Large intestine (tissue), 3 donors: ENCODE measurements at regions not wholly inside any gene's neighbourhood (a gene's known extent, or its start where the extent isn't known, plus 50 kb on each side); places are given as distances from the start of the nearest gene placed in this dataset.

Source experiments
- DNase-seq, 2 donors: peaks; one replicate each; pipeline versions ENCODE4 v3.0.0 to v3.0.0-alpha.2; 2013
- H3K27ac ChIP-seq: one replicate; pipeline ENCODE4 v1.5.1; 2013; ENCODE audit warnings: low read length
- H3K27me3 ChIP-seq: 2 replicates; pipeline ENCODE4 v1.6.1; 2013; ENCODE audit warnings: low read length; ENCODE audit not compliant: control insufficient read depth, insufficient read depth
- H3K36me3 ChIP-seq: 2 replicates; pipeline ENCODE4 v1.6.1; 2013; ENCODE audit warnings: low read length; ENCODE audit not compliant: control insufficient read depth, insufficient read depth
- H3K4me1 ChIP-seq: one replicate; pipeline ENCODE4 v1.6.1; 2013; ENCODE audit warnings: low read length; ENCODE audit not compliant: control insufficient read depth, insufficient read depth
- H3K4me3 ChIP-seq: one replicate; pipeline ENCODE4 v1.5.1; 2013; ENCODE audit warnings: low read length
- H3K9me3 ChIP-seq: one replicate; pipeline ENCODE4 v1.6.1; 2013; ENCODE audit warnings: mild to moderate bottlenecking, low read depth, low read length, moderate library complexity; ENCODE audit not compliant: control insufficient read depth
- WGBS: methylation state at CpG from one replicate; pipeline ENCODE4 v1.1.5; 2013; ENCODE audit warnings: low lambda C conversion rate; ENCODE audit not compliant: insufficient coverage; 5-methylcytosine and 5-hydroxymethylcytosine counted together

DNA sequence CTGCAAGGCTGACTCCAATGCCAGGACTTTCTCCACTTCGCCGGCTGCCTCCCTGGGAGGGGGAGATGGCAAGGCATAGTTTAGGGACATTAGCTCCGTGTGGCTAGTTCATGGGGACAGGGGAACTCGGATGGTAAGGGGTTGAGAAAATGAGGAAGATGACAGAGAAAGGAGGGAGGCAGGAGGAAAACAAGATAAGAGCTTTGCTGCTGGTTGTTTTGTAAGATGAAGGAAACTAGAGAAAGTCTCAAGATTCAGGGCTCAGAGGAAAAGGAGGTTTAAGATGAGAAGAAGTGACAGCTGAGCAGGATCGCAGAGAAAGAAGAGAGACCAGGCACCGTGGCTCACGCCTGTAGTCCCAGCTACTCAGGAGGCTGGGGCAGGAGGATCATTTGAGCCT lies 180.9 kb upstream of the RREB1 start:
- no peaks in the 10 kb centered on the region for H3K27me3 ChIP-seq
- H3K9me3 ChIP-seq, result no peaks in the 10 kb centered on the region
- H3K27ac ChIP-seq, result no peak overlapping the region
- no peak for DNase-seq
- WGBS, result 100% methylated on average over 1 of the region's 7 CpGs
- H3K4me3 ChIP-seq, result no peak overlapping the region
- H3K4me1 ChIP-seq, result no peaks in the 10 kb centered on the region
- H3K36me3 ChIP-seq, result no peaks in the 10 kb centered on the region

GRCh38 chr6:6927521-6928361 lies 180.0 kb upstream of the RREB1 start:
- no peak overlapping the region for H3K4me3 ChIP-seq

DNA sequence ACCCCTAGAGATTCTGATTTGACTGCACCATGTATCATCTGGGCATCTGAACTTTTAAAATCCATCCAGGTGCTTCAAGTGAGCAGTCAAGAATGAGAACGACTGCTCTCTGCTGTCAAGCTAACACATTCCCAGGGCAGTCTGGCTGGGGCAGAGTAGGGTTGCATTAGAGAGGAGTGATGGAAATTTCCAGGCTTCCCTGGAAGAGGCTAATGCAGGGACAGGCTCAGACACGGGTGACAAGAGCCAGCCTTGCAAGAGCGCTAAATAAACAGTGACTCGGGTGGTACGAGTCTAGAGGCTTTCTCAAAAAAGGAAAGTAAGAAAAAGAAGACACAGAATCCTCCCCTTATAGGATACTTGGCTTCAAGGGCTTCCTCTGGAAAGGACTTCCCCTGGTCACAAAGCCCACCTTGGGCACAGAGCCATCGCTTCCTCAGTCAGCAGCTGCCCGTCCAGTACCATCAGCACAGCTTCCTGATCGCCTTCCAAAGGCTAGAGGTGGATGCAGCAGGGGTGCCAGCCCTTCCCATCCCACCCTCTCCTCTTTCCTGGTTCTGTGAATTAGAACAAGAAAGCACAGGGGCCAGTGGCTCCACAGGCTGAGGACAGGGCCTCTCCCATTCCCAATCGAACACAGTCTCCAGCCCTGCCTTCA lies 177.4 kb upstream of the RREB1 start:
- WGBS, result no CpG with 5 or more reads among the region's 9 CpGs
- H3K27me3 ChIP-seq, result no peaks in the 10 kb centered on the region
- no peaks in the 10 kb centered on the region for H3K9me3 ChIP-seq
- no peak overlapping the region for H3K4me3 ChIP-seq
- no peak overlapping the region for H3K27ac ChIP-seq
- no peak for DNase-seq
- no peaks in the 10 kb centered on the region for H3K4me1 ChIP-seq
- no peaks in the 10 kb centered on the region for H3K36me3 ChIP-seq

More at GRCh38 chr6:6927521-6928361, 180.0 kb upstream of the RREB1 start:
- H3K27me3 ChIP-seq, result no peaks in the 10 kb centered on the region
- H3K9me3 ChIP-seq, result no peaks in the 10 kb centered on the region
- H3K4me1 ChIP-seq, result no peaks in the 10 kb centered on the region
- 100% methylated on average over 1 of the region's 20 CpGs for WGBS
- no peaks in the 10 kb centered on the region for H3K36me3 ChIP-seq
- no peak for DNase-seq
- H3K27ac ChIP-seq, result no peak overlapping the region

- DNase-seq, result no peak
- Histone ChIP-seq H3K9me3 (no peaks in the 10 kb centered on the region), H3K27ac (no peak overlapping the region), H3K27me3 (no peaks in the 10 kb centered on the region), H3K36me3 (no peaks in the 10 kb centered on the region), H3K4me3 (no peak overlapping the region), H3K4me1 (no peaks in the 10 kb centered on the region)
- WGBS, result 88% methylated on average over 3 of the region's 9 CpGs
These were observed 176.4 kb upstream of the RREB1 start for GRCh38 chr6:6931071-6932025.

GRCh38 chr6:6932341-6932740 lies 175.4 kb upstream of the RREB1 start:
- Histone ChIP-seq H3K36me3 (no peaks in the 10 kb centered on the region), H3K4me1 (no peaks in the 10 kb centered on the region), H3K27ac (no peak overlapping the region), H3K9me3 (no peaks in the 10 kb centered on the region), H3K4me3 (no peak overlapping the region), H3K27me3 (no peaks in the 10 kb centered on the region)
- no CpG with 5 or more reads among the region's 4 CpGs for WGBS
- no peak for DNase-seq

DNA sequence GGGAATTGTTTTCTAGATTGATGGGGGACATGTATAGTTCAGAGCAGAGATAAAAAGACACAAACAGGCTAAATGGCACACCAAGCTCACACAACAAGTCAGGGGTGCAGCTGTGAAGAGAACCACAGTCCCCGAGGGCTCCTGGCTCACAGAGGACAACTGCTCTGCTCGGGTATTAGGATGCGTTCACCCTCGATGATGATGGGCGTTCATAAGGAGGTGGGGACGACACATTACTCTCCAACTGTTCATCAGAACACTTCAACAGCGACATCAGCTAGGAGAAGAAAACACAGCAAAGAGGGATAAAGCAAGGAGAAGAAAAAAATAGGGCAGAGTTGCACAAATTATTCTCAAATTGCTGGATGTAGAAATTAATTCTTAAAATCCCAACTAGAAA lies 174.8 kb upstream of the RREB1 start:
- H3K4me1 ChIP-seq, result no peaks in the 10 kb centered on the region
- H3K9me3 ChIP-seq, result no peaks in the 10 kb centered on the region
- H3K4me3 ChIP-seq, result no peak overlapping the region
- no peak for DNase-seq
- no peaks in the 10 kb centered on the region for H3K36me3 ChIP-seq
- H3K27me3 ChIP-seq, result no peaks in the 10 kb centered on the region
- WGBS, result 40% methylated on average over 1 of the region's 7 CpGs
- H3K27ac ChIP-seq, result no peak overlapping the region

GRCh38 chr6:6940031-6941025 lies 167.4 kb upstream of the RREB1 start:
- H3K27me3 ChIP-seq, result no peaks in the 10 kb centered on the region
- no CpG with 5 or more reads among the region's 47 CpGs for WGBS
- H3K4me3 ChIP-seq, result no peak overlapping the region
- DNase-seq, result no peak
- peaks cover 4% of the 10 kb centered on the region for H3K9me3 ChIP-seq
- peaks cover 12% of the 10 kb centered on the region for H3K4me1 ChIP-seq
- H3K36me3 ChIP-seq, result no peaks in the 10 kb centered on the region
- no peak overlapping the region for H3K27ac ChIP-seq

GRCh38 chr6:6941201-6941600 lies 166.6 kb upstream of the RREB1 start:
- no peak overlapping the region for H3K4me3 ChIP-seq
- H3K9me3 ChIP-seq, result peaks cover 4% of the 10 kb centered on the region
- no peak overlapping the region for H3K27ac ChIP-seq
- no peaks in the 10 kb centered on the region for H3K27me3 ChIP-seq
- no peak for DNase-seq
- H3K36me3 ChIP-seq, result no peaks in the 10 kb centered on the region
- peaks cover 12% of the 10 kb centered on the region for H3K4me1 ChIP-seq
- 100% methylated on average over 3 of the region's 8 CpGs for WGBS

DNA sequence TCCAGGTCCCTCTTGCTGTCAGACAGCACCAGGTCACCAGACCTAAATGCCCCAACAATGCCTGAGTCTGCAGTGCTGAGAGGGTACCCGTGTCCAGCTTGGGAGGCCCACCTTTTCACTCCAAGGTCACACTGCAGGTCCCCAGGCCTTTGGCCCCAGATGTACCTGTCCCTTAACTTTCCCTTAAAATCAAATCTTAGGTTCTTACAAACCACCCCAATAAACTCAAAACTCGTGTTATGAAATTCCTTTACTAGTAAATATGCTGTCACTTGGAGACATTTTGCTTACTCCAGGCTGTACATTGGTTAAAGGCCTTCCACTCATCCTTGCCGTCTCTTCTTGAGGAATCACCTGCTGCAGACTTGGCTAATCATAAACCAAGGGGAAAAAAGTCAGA lies 165.7 kb upstream of the RREB1 start:
- Histone ChIP-seq H3K9me3 (peaks cover 4% of the 10 kb centered on the region), H3K4me3 (no peak overlapping the region), H3K27ac (peak overlapping the region; percentile 64), H3K36me3 (no peaks in the 10 kb centered on the region), H3K4me1 (peaks cover 18% of the 10 kb centered on the region), H3K27me3 (no peaks in the 10 kb centered on the region)
- DNase-seq, result peak in 1 of 2 donors; percentile 63
- WGBS, result 30% methylated on average over 2 of the region's 3 CpGs
